HepG2 (cell line): ENCODE measurements at regions not wholly inside any gene's neighbourhood (a gene's known extent, or its start where the extent isn't known, plus 50 kb on each side); places are given as distances from the start of the nearest gene placed in this dataset.
"Not testable (repeated sequence)": the region's sequence is repeated elsewhere in the genome, so short reads cannot be mapped to it uniquely, and the experiment has no call there.

Source experiments
- KAT2B ChIP-seq: fragments of 150-350 bp; IDR thresholded peaks from 2 replicates; pipeline ENCODE4 v1.6.1; 2014; ENCODE audit warnings: low read depth, low read length, borderline replicate concordance
- NR2C2 ChIP-seq: sonication (generic); formaldehyde crosslinking; IDR thresholded peaks from 2 replicates; pipeline ENCODE4 v1.4.0; 2020; ENCODE audit warnings: missing genetic modification reagents, mild to moderate bottlenecking, moderate library complexity, borderline replicate concordance
- TBL1XR1 ChIP-seq: fragments of 150-350 bp; IDR thresholded peaks from 2 replicates; pipeline ENCODE4 v1.6.1; 2014; ENCODE audit warnings: borderline replicate concordance, low read length; ENCODE audit not compliant: partially characterized antibody
- ZNF274 ChIP-seq: sonication (generic); formaldehyde crosslinking; IDR thresholded peaks from 2 replicates; pipeline ENCODE4 v1.5.1; 2020; ENCODE audit warnings: mild to moderate bottlenecking, missing genetic modification reagents
- ZSCAN22 ChIP-seq: sonication (generic); formaldehyde crosslinking; IDR thresholded peaks from 2 replicates; pipeline ENCODE4 v1.4.0; 2020; ENCODE audit warnings: mild to moderate bottlenecking, missing genetic modification reagents

GRCh38 chr4:26198931-26199330, 121.9 kb upstream of the RBPJ start:
- not testable (repeated sequence) for TF ChIP-seq ZSCAN22; ZNF274; NR2C2 (CRISPR knock-in tag); KAT2B; TBL1XR1
